Activated CD4-positive, alpha-beta T cell treated with anti-CD3 and anti-CD28 coated beads for 36 hours (primary cell): ENCODE measurements at regions not wholly inside any gene's neighbourhood (a gene's known extent, or its start where the extent isn't known, plus 50 kb on each side); places are given as distances from the start of the nearest gene placed in this dataset.
"Not testable (repeated sequence)": the region's sequence is repeated elsewhere in the genome, so short reads cannot be mapped to it uniquely, and the experiment has no call there.

Experiments used
- ATAC-seq: fragments of 200-7000 bp; cut with Tn5 transposase; one replicate; pipeline ENCODE4 v1.10.0; 2021; ENCODE audit warnings: mild to moderate bottlenecking, moderate library complexity
- CTCF ChIA-PET: fragments of 350-600 bp; sonication (Branson Sonifier 250); formaldehyde crosslinking; loops from one replicate; lab custom pipeline; 2021; ENCODE audit warnings: antibody characterized with exemption; lab: Charles Lee
- POLR2A ChIA-PET: fragments of 350-600 bp; sonication (Branson Sonifier 250); formaldehyde crosslinking; loops from one replicate; lab custom pipeline; 2021; ENCODE audit warnings: antibody characterized with exemption, inconsistent platforms; lab: Charles Lee
- DNase-seq: peaks from one replicate; pipeline ENCODE4 v3.0.0-alpha.2; 2020
- H3K27ac Mint-ChIP-seq: one replicate; pipeline ENCODE4 v1.8.0; 2021; ENCODE audit warnings: mixed read lengths
- H3K27me3 Mint-ChIP-seq: one replicate; pipeline ENCODE4 v1.8.0; 2021; ENCODE audit warnings: mixed read lengths
- H3K36me3 Mint-ChIP-seq: one replicate; pipeline ENCODE4 v1.8.0; 2021; ENCODE audit warnings: low read depth, mixed read lengths
- H3K4me1 Mint-ChIP-seq: one replicate; pipeline ENCODE4 v1.8.0; 2021; ENCODE audit warnings: mixed read lengths
- H3K4me3 Mint-ChIP-seq: one replicate; pipeline ENCODE4 v1.8.0; 2021; ENCODE audit warnings: mild to moderate bottlenecking, moderate library complexity, mixed read lengths
- H3K9me3 Mint-ChIP-seq: one replicate; pipeline ENCODE4 v1.8.0; 2021; ENCODE audit warnings: low read depth, mixed read lengths
- intact Hi-C, 2 experiments: fragments of 100-400 bp; cut with DNase I in 1 of 2; cut with micrococcal nuclease in 1 of 2; formaldehyde crosslinking; loops; one replicate each; pipeline versions ENCODE4 v1.14.2 to v1.15.1; 2022 to 2024; cut with DNase I, micrococcal nuclease

- H3K27ac Mint-ChIP-seq, H3K36me3 Mint-ChIP-seq: not testable (repeated sequence)
Measured at GRCh38 chrX:1115411-1115810, 97.0 kb downstream of the CRLF2 start.

GRCh38 chrX:1112321-1112720 is 100.1 kb downstream of the CRLF2 start:
- no peak for DNase-seq
- peaks cover 7% of the 10 kb centered on the region for H3K9me3 Mint-ChIP-seq
- ChIA-PET POLR2A (no interaction called here), CTCF (no interaction called here)
- H3K27me3 Mint-ChIP-seq = peaks cover 26% of the 10 kb centered on the region
- no peak for ATAC-seq
- no peaks in the 10 kb centered on the region for H3K36me3 Mint-ChIP-seq
- H3K27ac Mint-ChIP-seq = no peak overlapping the region
- intact Hi-C loops = no loop called here
- H3K4me1 Mint-ChIP-seq = peaks cover 12% of the 10 kb centered on the region
- H3K4me3 Mint-ChIP-seq = no peak overlapping the region

More at GRCh38 chrX:1115411-1115810, 97.0 kb downstream of the CRLF2 start:
- ATAC-seq, intact Hi-C loops, CTCF ChIA-PET, H3K4me3 Mint-ChIP-seq, DNase-seq, H3K9me3 Mint-ChIP-seq, POLR2A ChIA-PET: not testable (repeated sequence)
- H3K4me1 Mint-ChIP-seq = peaks cover 12% of the 10 kb centered on the region
- H3K27me3 Mint-ChIP-seq = peaks cover 20% of the 10 kb centered on the region

GRCh38 chrX:1111601-1112300 is 100.7 kb downstream of the CRLF2 start:
- ChIA-PET POLR2A (no interaction called here), CTCF (no interaction called here)
- intact Hi-C loops = no loop called here
- no peaks in the 10 kb centered on the region for H3K36me3 Mint-ChIP-seq
- peaks cover 12% of the 10 kb centered on the region for H3K4me1 Mint-ChIP-seq
- no peak overlapping the region for H3K4me3 Mint-ChIP-seq
- H3K27me3 Mint-ChIP-seq = peaks cover 30% of the 10 kb centered on the region
- H3K27ac Mint-ChIP-seq = no peak overlapping the region
- no peak for ATAC-seq
- peak; percentile 29 for DNase-seq
- H3K9me3 Mint-ChIP-seq = peaks cover 7% of the 10 kb centered on the region

GRCh38 chrX:1109580-1110119 is 102.8 kb downstream of the CRLF2 start:
- ChIA-PET CTCF (no interaction called here), POLR2A (no interaction called here)
- H3K36me3 Mint-ChIP-seq = no peaks in the 10 kb centered on the region

GRCh38 chrX:1108501-1109445 is 103.7 kb downstream of the CRLF2 start:
- no peak for DNase-seq
- Mint-ChIP-seq H3K4me1 (peaks cover 12% of the 10 kb centered on the region), H3K36me3 (no peaks in the 10 kb centered on the region), H3K9me3 (peaks cover 7% of the 10 kb centered on the region), H3K27me3 (peaks cover 36% of the 10 kb centered on the region), H3K27ac (no peak overlapping the region), H3K4me3 (no peak overlapping the region)
- intact Hi-C loops = no loop called here
- CTCF ChIA-PET = no interaction called here
- no peak for ATAC-seq
- POLR2A ChIA-PET = no interaction called here

More at GRCh38 chrX:1109580-1110119, 102.8 kb downstream of the CRLF2 start:
- intact Hi-C loops = no loop called here
- H3K4me1 Mint-ChIP-seq = peaks cover 12% of the 10 kb centered on the region
- peaks cover 36% of the 10 kb centered on the region for H3K27me3 Mint-ChIP-seq
- no peak for ATAC-seq
- no peak for DNase-seq
- H3K27ac Mint-ChIP-seq = no peak overlapping the region
- H3K9me3 Mint-ChIP-seq = peaks cover 7% of the 10 kb centered on the region
- H3K4me3 Mint-ChIP-seq = no peak overlapping the region

- ATAC-seq (no peak), DNase-seq (no peak)
- POLR2A ChIA-PET = no interaction called here
- Mint-ChIP-seq H3K36me3 (no peaks in the 10 kb centered on the region), H3K27ac (no peak overlapping the region), H3K9me3 (peaks cover 7% of the 10 kb centered on the region), H3K4me3 (no peak overlapping the region), H3K4me1 (peaks cover 5% of the 10 kb centered on the region), H3K27me3 (peaks cover 28% of the 10 kb centered on the region)
- intact Hi-C loops = no loop called here
- CTCF ChIA-PET = no interaction called here
Measured at GRCh38 chrX:1106478-1107210, 105.8 kb downstream of the CRLF2 start.

GRCh38 chrX:1105671-1106419 is 106.6 kb downstream of the CRLF2 start:
- Mint-ChIP-seq H3K4me3 (no peak overlapping the region), H3K27me3 (peaks cover 23% of the 10 kb centered on the region), H3K9me3 (peaks cover 6% of the 10 kb centered on the region), H3K36me3 (no peaks in the 10 kb centered on the region), H3K27ac (no peak overlapping the region), H3K4me1 (peaks cover under 1% of the 10 kb centered on the region)
- ChIA-PET POLR2A (no interaction called here), CTCF (no interaction called here)
- DNase-seq = no peak
- ATAC-seq = no peak
- intact Hi-C loops = no loop called here

GRCh38 chrX:1105031-1105430 is 107.4 kb downstream of the CRLF2 start:
- DNase-seq, CTCF ChIA-PET, intact Hi-C loops, H3K9me3 Mint-ChIP-seq, H3K36me3 Mint-ChIP-seq, ATAC-seq, H3K4me1 Mint-ChIP-seq, H3K27ac Mint-ChIP-seq, H3K4me3 Mint-ChIP-seq, POLR2A ChIA-PET: not testable (repeated sequence)
- peaks cover 15% of the 10 kb centered on the region for H3K27me3 Mint-ChIP-seq

- H3K27ac Mint-ChIP-seq = no peak overlapping the region
- no peaks in the 10 kb centered on the region for H3K4me1 Mint-ChIP-seq
- H3K27me3 Mint-ChIP-seq = peaks cover 14% of the 10 kb centered on the region
- no peaks in the 10 kb centered on the region for H3K9me3 Mint-ChIP-seq
- intact Hi-C loops = no loop called here
- ChIA-PET POLR2A (no interaction called here), CTCF (no interaction called here)
- H3K4me3 Mint-ChIP-seq = no peak overlapping the region
- DNase-seq (no peak), ATAC-seq (no peak)
- no peaks in the 10 kb centered on the region for H3K36me3 Mint-ChIP-seq
Measured at GRCh38 chrX:1103360-1103759, 109.1 kb downstream of the CRLF2 start.

- DNase-seq (no peak), ATAC-seq (no peak)
- ChIA-PET CTCF (no interaction called here), POLR2A (no interaction called here)
- no peaks in the 10 kb centered on the region for H3K4me1 Mint-ChIP-seq
- no peak overlapping the region for H3K27ac Mint-ChIP-seq
- H3K36me3 Mint-ChIP-seq = no peaks in the 10 kb centered on the region
- H3K27me3 Mint-ChIP-seq = peaks cover 14% of the 10 kb centered on the region
- no peak overlapping the region for H3K4me3 Mint-ChIP-seq
- H3K9me3 Mint-ChIP-seq = no peaks in the 10 kb centered on the region
- intact Hi-C loops = no loop called here
Measured at GRCh38 chrX:1102786-1103185, 109.7 kb downstream of the CRLF2 start.

- POLR2A ChIA-PET, H3K4me3 Mint-ChIP-seq, H3K27ac Mint-ChIP-seq, H3K9me3 Mint-ChIP-seq, H3K36me3 Mint-ChIP-seq, CTCF ChIA-PET, intact Hi-C loops, DNase-seq, H3K4me1 Mint-ChIP-seq, ATAC-seq: not testable (repeated sequence)
- H3K27me3 Mint-ChIP-seq = peaks cover 12% of the 10 kb centered on the region
Measured at GRCh38 chrX:1102221-1102620, 110.2 kb downstream of the CRLF2 start.
